ENCODE measurements at regions not wholly inside any gene's neighbourhood (a gene's known extent, or its start where the extent isn't known, plus 50 kb on each side); places are given as distances from the start of the nearest gene placed in this dataset.

DNA sequence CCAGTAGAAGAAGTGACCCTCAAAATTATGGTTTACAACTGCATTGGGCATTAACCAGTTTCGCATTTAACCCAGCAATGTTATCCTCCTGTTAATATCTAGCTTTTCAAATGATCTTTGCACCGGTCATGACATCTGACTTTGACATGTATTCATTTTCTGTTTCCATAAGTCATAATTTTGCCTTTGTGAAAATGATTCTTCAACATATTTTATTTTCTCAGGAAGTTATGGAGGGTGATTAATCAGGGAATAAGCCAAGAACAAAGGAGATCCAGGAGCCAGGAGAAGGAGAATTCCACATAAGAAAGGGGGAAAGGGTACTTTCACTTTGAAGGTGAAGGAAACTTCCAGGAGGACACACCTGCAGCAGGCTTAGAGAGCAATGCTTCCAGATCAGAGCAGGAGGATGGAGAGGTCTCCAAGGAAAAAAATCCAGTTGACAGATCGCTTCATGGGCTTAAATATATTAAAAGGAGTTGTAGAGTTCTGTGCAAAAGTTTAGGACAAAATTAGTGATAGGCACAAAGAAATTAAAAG is 92.1 kb upstream of the FAM3C start:
- TF ChIP-seq, protein P1, sequence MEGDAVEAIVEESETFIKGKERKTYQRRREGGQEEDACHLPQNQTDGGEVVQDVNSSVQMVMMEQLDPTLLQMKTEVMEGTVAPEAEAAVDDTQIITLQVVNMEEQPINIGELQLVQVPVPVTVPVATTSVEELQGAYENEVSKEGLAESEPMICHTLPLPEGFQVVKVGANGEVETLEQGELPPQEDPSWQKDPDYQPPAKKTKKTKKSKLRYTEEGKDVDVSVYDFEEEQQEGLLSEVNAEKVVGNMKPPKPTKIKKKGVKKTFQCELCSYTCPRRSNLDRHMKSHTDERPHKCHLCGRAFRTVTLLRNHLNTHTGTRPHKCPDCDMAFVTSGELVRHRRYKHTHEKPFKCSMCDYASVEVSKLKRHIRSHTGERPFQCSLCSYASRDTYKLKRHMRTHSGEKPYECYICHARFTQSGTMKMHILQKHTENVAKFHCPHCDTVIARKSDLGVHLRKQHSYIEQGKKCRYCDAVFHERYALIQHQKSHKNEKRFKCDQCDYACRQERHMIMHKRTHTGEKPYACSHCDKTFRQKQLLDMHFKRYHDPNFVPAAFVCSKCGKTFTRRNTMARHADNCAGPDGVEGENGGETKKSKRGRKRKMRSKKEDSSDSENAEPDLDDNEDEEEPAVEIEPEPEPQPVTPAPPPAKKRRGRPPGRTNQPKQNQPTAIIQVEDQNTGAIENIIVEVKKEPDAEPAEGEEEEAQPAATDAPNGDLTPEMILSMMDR (conservative IDR thresholded peaks at IDR 0.05; ENCODE audit: low read length): no peak
- no peak for TF ChIP-seq EZH2phosphoT487 (IDR thresholded peaks at IDR 0.05; ENCODE audit: borderline replicate concordance)

Measured in Loucy (cell line).